ENCODE measurements at regions not wholly inside any gene's neighbourhood (a gene's known extent, or its start where the extent isn't known, plus 50 kb on each side); places are given as distances from the start of the nearest gene placed in this dataset.

DNA sequence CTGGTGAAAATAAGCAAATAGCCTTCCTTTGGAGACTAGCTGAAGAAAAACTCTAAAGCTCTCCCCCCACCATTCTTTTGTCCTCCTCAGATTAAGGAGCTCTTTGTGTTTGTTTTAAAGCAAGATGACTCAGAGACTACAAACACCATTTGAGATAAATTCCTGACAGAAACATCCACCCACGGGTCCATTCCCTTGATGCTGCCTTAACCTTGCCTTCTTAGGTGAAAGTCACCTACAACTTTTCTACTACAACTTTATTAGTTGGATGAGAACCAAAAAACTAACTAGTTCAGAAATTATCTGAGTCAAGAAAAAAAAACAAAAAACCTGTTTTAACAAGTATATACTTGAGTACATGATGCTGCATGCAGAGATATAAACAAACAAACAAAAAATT, 831.1 kb downstream of the NR2F1-AS1 start:
- H2AFZ ChIP-seq (ENCODE audit: low read length) = no peak overlapping the region
- H3K4me2 ChIP-seq (ENCODE audit: low read length) = no peak overlapping the region
- H3K27ac ChIP-seq (ENCODE audit: low read depth, low read length, poor library complexity, severe bottlenecking) = no peak overlapping the region

DNA sequence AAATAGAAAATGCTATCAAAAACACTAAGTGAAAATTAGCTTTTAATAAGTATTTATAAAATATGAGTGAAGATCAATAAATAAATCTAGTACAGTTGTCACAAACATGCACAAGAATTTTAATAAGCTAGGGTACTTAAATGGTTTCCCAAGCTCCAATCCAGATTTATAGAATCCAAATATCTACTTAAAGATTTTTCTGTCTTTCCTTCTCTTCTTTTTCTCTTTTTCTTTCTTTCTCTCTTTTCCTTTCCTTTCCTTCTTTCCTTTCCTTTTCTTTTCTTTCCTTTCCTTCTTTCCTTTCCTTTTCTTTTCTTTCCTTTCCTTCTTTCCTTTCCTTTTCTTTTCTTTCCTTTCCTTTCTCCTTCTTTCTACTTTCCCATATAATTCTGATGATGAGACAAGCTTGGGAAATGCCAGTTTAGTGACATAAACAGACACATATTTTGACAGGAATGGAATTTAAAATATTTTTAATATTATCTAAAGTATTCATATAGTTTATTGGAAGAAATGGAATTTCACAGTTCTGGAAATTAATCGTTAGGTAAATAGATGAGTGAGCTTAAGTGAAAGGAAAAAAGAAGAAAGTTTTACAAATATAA, 832.8 kb downstream of the NR2F1-AS1 start:
- Histone ChIP-seq H3K9me2 (ENCODE audit: low read depth, low read length) (no peaks in the 10 kb centered on the region), H3K36me3 (ENCODE audit: insufficient read depth, low read length) (no peaks in the 10 kb centered on the region), H3K27me3 (ENCODE audit: insufficient read depth, low read length) (no peaks in the 10 kb centered on the region), H3K27ac (ENCODE audit: low read depth, low read length, poor library complexity, severe bottlenecking) (no peak overlapping the region), H3K9ac (ENCODE audit: low read length) (no peak overlapping the region), H3K4me3 (ENCODE audit: low read depth, low read length, poor library complexity, severe bottlenecking) (no peak overlapping the region), H2AFZ (ENCODE audit: low read length) (no peak overlapping the region), H3F3A (ENCODE audit: insufficient read depth, low read length) (no peaks in the 10 kb centered on the region), H3K4me2 (ENCODE audit: low read length) (no peak overlapping the region), H3K9me3 (ENCODE audit: low read length) (no peaks in the 10 kb centered on the region), H4K20me1 (ENCODE audit: insufficient read depth, low read length) (no peaks in the 10 kb centered on the region), H3K4me1 (ENCODE audit: insufficient read depth, low read length, severe bottlenecking) (no peaks in the 10 kb centered on the region), H3K79me2 (ENCODE audit: insufficient read depth, low read length) (no peaks in the 10 kb centered on the region)
- TF ChIP-seq, protein P1, sequence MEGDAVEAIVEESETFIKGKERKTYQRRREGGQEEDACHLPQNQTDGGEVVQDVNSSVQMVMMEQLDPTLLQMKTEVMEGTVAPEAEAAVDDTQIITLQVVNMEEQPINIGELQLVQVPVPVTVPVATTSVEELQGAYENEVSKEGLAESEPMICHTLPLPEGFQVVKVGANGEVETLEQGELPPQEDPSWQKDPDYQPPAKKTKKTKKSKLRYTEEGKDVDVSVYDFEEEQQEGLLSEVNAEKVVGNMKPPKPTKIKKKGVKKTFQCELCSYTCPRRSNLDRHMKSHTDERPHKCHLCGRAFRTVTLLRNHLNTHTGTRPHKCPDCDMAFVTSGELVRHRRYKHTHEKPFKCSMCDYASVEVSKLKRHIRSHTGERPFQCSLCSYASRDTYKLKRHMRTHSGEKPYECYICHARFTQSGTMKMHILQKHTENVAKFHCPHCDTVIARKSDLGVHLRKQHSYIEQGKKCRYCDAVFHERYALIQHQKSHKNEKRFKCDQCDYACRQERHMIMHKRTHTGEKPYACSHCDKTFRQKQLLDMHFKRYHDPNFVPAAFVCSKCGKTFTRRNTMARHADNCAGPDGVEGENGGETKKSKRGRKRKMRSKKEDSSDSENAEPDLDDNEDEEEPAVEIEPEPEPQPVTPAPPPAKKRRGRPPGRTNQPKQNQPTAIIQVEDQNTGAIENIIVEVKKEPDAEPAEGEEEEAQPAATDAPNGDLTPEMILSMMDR (IDR thresholded peaks at IDR 0.05; ENCODE audit: low read length) = no peak
- TF ChIP-seq EZH2 (IDR thresholded peaks at IDR 0.05; ENCODE audit: borderline replicate concordance, low read length) = no peak

More for the DNA sequence above, 831.1 kb downstream of the NR2F1-AS1 start:
- no peaks in the 10 kb centered on the region for H3K9me2 ChIP-seq (ENCODE audit: low read depth, low read length)
- H3K79me2 ChIP-seq (ENCODE audit: insufficient read depth, low read length) = no peaks in the 10 kb centered on the region
- no peaks in the 10 kb centered on the region for H4K20me1 ChIP-seq (ENCODE audit: insufficient read depth, low read length)
- no peaks in the 10 kb centered on the region for H3K4me1 ChIP-seq (ENCODE audit: insufficient read depth, low read length, severe bottlenecking)
- H3K27me3 ChIP-seq (ENCODE audit: insufficient read depth, low read length) = no peaks in the 10 kb centered on the region
- no peaks in the 10 kb centered on the region for H3F3A ChIP-seq (ENCODE audit: insufficient read depth, low read length)
- no peak overlapping the region for H3K9ac ChIP-seq (ENCODE audit: low read length)
- no peak overlapping the region for H3K4me3 ChIP-seq (ENCODE audit: low read depth, low read length, poor library complexity, severe bottlenecking)
- no peaks in the 10 kb centered on the region for H3K9me3 ChIP-seq (ENCODE audit: low read length)
- H3K36me3 ChIP-seq (ENCODE audit: insufficient read depth, low read length) = no peaks in the 10 kb centered on the region
- no peak for TF ChIP-seq EZH2 (IDR thresholded peaks at IDR 0.05; ENCODE audit: borderline replicate concordance, low read length)

DNA sequence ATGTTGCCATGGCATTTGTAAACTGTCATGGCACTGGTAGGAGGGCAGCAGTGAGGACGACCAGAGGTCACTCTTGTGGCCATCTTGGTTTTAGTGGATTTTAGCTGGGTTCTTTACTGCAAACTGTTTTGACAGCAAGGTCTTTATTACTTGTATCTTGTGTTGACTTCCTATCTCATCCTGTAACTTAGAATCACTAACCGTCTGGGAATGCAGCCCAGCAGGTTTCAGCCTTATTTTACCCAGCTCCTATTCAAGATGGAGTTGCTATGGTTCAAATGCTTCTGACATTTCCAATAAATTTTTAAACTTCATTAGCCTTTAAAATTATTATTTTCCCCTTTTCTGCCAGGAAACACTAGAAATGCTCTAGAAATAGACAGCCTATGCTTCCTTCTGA, 839.1 kb downstream of the NR2F1-AS1 start:
- Histone ChIP-seq H3K4me1 (ENCODE audit: insufficient read depth, low read length, severe bottlenecking) (no peaks in the 10 kb centered on the region), H3F3A (ENCODE audit: insufficient read depth, low read length) (no peaks in the 10 kb centered on the region), H3K9me3 (ENCODE audit: low read length) (no peaks in the 10 kb centered on the region), H3K9me2 (ENCODE audit: low read depth, low read length) (no peaks in the 10 kb centered on the region), H3K4me2 (ENCODE audit: low read length) (no peak overlapping the region), H3K36me3 (ENCODE audit: insufficient read depth, low read length) (no peaks in the 10 kb centered on the region), H3K4me3 (ENCODE audit: low read depth, low read length, poor library complexity, severe bottlenecking) (no peak overlapping the region), H3K79me2 (ENCODE audit: insufficient read depth, low read length) (no peaks in the 10 kb centered on the region), H3K27me3 (ENCODE audit: insufficient read depth, low read length) (no peaks in the 10 kb centered on the region), H4K20me1 (ENCODE audit: insufficient read depth, low read length) (no peaks in the 10 kb centered on the region), H2AFZ (ENCODE audit: low read length) (no peak overlapping the region), H3K9ac (ENCODE audit: low read length) (no peak overlapping the region), H3K27ac (ENCODE audit: low read depth, low read length, poor library complexity, severe bottlenecking) (no peak overlapping the region)
- TF ChIP-seq, protein P1 (IDR thresholded peaks at IDR 0.05; ENCODE audit: low read length) = no peak
- TF ChIP-seq EZH2 (IDR thresholded peaks at IDR 0.05; ENCODE audit: borderline replicate concordance, low read length) = no peak

Measured in OCI-LY1 (cell line).